ENCODE measurements at regions not wholly inside any gene's neighbourhood (a gene's known extent, or its start where the extent isn't known, plus 50 kb on each side); places are given as distances from the start of the nearest gene placed in this dataset.

DNA sequence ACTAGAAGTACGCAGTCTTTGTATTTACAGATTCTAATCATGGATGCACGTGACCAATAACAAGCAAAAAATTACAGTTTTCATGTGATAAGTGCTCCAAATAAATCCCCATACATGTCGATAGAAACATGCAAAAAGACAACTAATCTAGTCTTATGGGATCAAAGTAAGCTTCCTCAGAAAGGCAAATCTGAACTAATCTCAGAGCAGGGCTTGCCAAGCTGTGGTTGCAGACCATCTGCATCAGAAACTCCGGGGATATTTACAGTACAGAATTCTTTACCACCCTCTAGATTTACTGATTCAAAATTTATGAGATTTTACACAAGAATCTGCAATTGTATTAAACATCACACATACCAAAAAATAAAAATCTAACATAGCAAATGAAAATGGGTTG, 1435.5 kb downstream of the MRPL39 start:
- no peak overlapping the region for H3K4me3 ChIP-seq (ENCODE audit: low read depth, low read length)
- no peaks in the 10 kb centered on the region for H3K36me3 ChIP-seq (ENCODE audit: control insufficient read depth, insufficient read depth, low read length)
- no peak overlapping the region for H3K9ac ChIP-seq (ENCODE audit: low read depth, low read length)
- no peaks in the 10 kb centered on the region for H3K27me3 ChIP-seq (ENCODE audit: control insufficient read depth, insufficient read depth, low read length)
- H3K9me3 ChIP-seq (ENCODE audit: control insufficient read depth, insufficient read depth, low read length) = peaks cover 15% of the 10 kb centered on the region
- no peaks in the 10 kb centered on the region for H3K4me1 ChIP-seq (ENCODE audit: control insufficient read depth, insufficient read depth, low read length)

DNA sequence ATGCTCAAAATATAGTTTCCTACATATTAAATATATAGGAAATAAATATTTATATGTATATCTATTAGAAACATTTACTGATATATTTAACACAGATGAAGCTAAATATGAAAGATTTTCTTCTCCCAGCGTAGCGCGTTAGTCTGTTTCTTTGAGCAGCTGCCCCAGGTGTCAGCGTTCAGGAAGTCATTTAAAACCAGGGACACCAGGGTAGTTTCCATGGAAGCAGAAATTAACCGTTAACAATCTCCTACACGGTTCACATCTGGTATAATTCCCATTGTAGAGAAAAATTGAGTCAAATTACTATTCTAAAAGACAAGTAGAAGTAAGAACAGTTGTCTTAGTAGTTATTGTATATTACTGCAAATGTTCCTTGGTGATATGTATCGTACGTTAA, 1443.7 kb downstream of the MRPL39 start:
- no peaks in the 10 kb centered on the region for H3K27me3 ChIP-seq (ENCODE audit: control insufficient read depth, insufficient read depth, low read length)
- no peak overlapping the region for H3K4me3 ChIP-seq (ENCODE audit: low read depth, low read length)
- H3K36me3 ChIP-seq (ENCODE audit: control insufficient read depth, insufficient read depth, low read length) = no peaks in the 10 kb centered on the region
- no peaks in the 10 kb centered on the region for H3K4me1 ChIP-seq (ENCODE audit: control insufficient read depth, insufficient read depth, low read length)
- peaks cover 4% of the 10 kb centered on the region for H3K9me3 ChIP-seq (ENCODE audit: control insufficient read depth, insufficient read depth, low read length)
- no peak overlapping the region for H3K9ac ChIP-seq (ENCODE audit: low read depth, low read length)

DNA sequence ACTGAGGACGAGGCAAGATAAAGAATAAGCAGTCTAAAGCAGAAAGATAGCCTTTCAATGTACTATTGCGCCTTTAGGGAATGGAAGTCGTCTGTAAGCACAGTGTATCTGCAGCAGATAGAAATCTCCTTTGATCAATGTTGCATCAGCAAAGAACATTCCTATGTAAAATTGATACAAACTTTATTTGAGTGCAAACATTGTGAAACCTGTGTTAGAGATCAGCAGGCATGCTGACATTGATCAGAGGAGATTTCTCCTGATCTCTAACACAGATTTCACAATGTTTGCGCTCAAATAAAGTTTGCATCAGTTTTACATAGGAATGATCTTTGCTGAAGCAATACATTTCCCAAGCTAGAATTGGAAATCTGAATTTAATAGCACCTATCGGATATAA, 1446.8 kb downstream of the MRPL39 start:
- H3K4me1 ChIP-seq (ENCODE audit: control insufficient read depth, insufficient read depth, low read length) = no peaks in the 10 kb centered on the region
- H3K36me3 ChIP-seq (ENCODE audit: control insufficient read depth, insufficient read depth, low read length) = no peaks in the 10 kb centered on the region
- no peaks in the 10 kb centered on the region for H3K27me3 ChIP-seq (ENCODE audit: control insufficient read depth, insufficient read depth, low read length)
- H3K9me3 ChIP-seq (ENCODE audit: control insufficient read depth, insufficient read depth, low read length) = peaks cover 10% of the 10 kb centered on the region
- no peak overlapping the region for H3K9ac ChIP-seq (ENCODE audit: low read depth, low read length)
- no peak overlapping the region for H3K4me3 ChIP-seq (ENCODE audit: low read depth, low read length)

DNA sequence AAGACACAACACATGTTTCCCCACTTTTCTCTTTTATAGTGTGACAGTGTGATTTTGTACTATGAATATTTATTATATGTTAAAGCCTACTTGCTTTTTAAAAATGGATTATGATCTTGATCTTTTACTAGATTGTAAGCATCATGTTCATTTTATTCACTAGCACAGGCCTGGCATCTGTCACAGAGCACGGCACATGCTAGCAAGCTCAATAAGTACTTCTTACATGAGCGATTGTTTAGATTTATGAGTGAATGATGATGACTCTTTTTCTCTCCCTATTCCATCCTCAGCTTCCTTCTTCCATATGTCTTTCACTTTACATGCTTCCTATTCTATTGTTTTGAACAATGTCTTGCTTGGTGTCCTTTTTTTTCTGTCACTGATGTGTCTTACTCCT, 1454.1 kb downstream of the MRPL39 start:
- Histone ChIP-seq H3K4me1 (ENCODE audit: control insufficient read depth, insufficient read depth, low read length) (no peaks in the 10 kb centered on the region), H3K4me3 (ENCODE audit: low read depth, low read length) (no peak overlapping the region), H3K27me3 (ENCODE audit: control insufficient read depth, insufficient read depth, low read length) (no peaks in the 10 kb centered on the region), H3K9me3 (ENCODE audit: control insufficient read depth, insufficient read depth, low read length) (peaks cover 21% of the 10 kb centered on the region), H3K9ac (ENCODE audit: low read depth, low read length) (no peak overlapping the region), H3K36me3 (ENCODE audit: control insufficient read depth, insufficient read depth, low read length) (no peaks in the 10 kb centered on the region)

DNA sequence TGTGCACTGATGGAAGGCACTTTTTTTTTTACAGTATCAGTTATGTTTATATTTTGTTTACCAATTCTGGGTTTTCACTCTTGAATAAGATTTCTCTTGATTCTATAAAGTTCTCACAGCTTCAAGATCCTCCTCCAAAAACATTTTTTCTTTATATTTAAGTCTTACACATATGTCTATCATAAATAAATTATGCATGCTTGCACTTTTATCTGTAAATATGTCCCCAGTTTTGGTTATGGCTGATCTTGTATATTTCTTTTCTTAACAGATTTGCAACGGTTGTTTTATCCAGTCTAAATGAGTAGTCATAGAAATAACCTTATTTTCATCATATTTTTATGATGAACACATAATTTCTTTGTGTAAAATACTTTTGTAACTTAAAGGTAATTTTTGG, 1456.5 kb downstream of the MRPL39 start:
- no peak overlapping the region for H3K9ac ChIP-seq (ENCODE audit: low read depth, low read length)
- no peaks in the 10 kb centered on the region for H3K36me3 ChIP-seq (ENCODE audit: control insufficient read depth, insufficient read depth, low read length)
- H3K4me3 ChIP-seq (ENCODE audit: low read depth, low read length) = no peak overlapping the region
- H3K4me1 ChIP-seq (ENCODE audit: control insufficient read depth, insufficient read depth, low read length) = no peaks in the 10 kb centered on the region
- H3K27me3 ChIP-seq (ENCODE audit: control insufficient read depth, insufficient read depth, low read length) = no peaks in the 10 kb centered on the region
- H3K9me3 ChIP-seq (ENCODE audit: control insufficient read depth, insufficient read depth, low read length) = peaks cover 17% of the 10 kb centered on the region

DNA sequence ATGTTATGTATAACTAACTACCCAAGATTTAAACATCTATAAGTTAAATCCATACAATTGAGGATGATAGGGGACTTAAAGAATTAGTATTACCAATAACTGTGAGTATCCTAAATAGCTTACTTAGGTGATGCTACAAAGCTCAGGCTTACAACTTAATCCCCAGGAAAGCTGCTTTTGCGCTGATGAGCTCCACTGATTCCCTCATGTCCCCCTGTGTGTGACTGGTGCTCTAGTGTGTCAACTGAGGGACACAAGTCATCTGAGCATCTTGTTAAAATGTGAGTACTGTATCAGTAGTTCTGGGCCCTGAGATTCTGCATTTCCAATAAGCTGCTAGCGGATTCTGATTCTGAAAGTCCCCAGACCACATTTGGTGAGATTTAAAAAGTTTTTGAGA, 1458.8 kb downstream of the MRPL39 start:
- H3K27me3 ChIP-seq (ENCODE audit: control insufficient read depth, insufficient read depth, low read length) = no peaks in the 10 kb centered on the region
- no peak overlapping the region for H3K9ac ChIP-seq (ENCODE audit: low read depth, low read length)
- no peak overlapping the region for H3K4me3 ChIP-seq (ENCODE audit: low read depth, low read length)
- peaks cover 17% of the 10 kb centered on the region for H3K9me3 ChIP-seq (ENCODE audit: control insufficient read depth, insufficient read depth, low read length)
- H3K36me3 ChIP-seq (ENCODE audit: control insufficient read depth, insufficient read depth, low read length) = no peaks in the 10 kb centered on the region
- H3K4me1 ChIP-seq (ENCODE audit: control insufficient read depth, insufficient read depth, low read length) = no peaks in the 10 kb centered on the region

DNA sequence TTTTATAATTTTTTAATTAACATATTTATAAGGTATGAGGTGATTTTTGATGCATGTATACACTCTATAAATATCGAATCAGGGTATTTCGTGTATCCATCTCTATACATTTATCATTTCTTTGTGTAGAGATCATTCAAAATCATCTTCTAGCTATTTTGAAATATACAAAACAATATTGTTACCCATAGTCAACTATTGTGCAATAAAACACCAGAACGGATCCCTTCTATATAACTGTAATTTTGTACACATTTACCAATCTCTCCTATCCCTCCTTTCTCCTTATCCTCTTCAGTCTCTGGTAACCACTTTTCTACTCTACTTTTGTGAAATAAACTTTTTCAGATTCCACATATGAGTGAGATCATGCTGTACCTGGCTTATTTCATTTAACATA, 1459.6 kb downstream of the MRPL39 start:
- Histone ChIP-seq H3K4me1 (ENCODE audit: control insufficient read depth, insufficient read depth, low read length) (no peaks in the 10 kb centered on the region), H3K27me3 (ENCODE audit: control insufficient read depth, insufficient read depth, low read length) (no peaks in the 10 kb centered on the region), H3K9me3 (ENCODE audit: control insufficient read depth, insufficient read depth, low read length) (peaks cover 17% of the 10 kb centered on the region), H3K4me3 (ENCODE audit: low read depth, low read length) (no peak overlapping the region), H3K9ac (ENCODE audit: low read depth, low read length) (no peak overlapping the region), H3K36me3 (ENCODE audit: control insufficient read depth, insufficient read depth, low read length) (no peaks in the 10 kb centered on the region)

DNA sequence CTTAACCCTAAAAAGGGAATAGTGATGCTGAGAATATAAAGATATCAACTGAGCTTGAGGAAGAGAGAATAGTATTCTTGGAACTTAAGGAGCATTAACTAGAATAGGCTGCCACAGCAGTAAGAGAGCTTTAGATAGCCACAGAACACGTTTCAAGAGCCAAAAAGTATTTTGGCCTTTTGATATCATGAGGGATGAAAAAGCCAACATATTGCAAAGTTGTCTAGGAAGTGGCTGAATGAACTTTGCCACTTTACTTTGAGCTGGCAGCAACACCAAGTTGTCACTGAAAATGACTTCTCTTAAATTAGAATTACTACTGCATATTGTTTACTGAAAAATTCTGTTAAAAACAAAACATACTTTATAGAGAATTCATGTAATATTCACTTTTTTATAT, 1476.2 kb downstream of the MRPL39 start:
- no peaks in the 10 kb centered on the region for H3K27me3 ChIP-seq (ENCODE audit: control insufficient read depth, insufficient read depth, low read length)
- H3K36me3 ChIP-seq (ENCODE audit: control insufficient read depth, insufficient read depth, low read length) = no peaks in the 10 kb centered on the region
- H3K9ac ChIP-seq (ENCODE audit: low read depth, low read length) = no peak overlapping the region
- no peak overlapping the region for H3K4me3 ChIP-seq (ENCODE audit: low read depth, low read length)
- no peaks in the 10 kb centered on the region for H3K4me1 ChIP-seq (ENCODE audit: control insufficient read depth, insufficient read depth, low read length)
- H3K9me3 ChIP-seq (ENCODE audit: control insufficient read depth, insufficient read depth, low read length) = peaks cover 16% of the 10 kb centered on the region

DNA sequence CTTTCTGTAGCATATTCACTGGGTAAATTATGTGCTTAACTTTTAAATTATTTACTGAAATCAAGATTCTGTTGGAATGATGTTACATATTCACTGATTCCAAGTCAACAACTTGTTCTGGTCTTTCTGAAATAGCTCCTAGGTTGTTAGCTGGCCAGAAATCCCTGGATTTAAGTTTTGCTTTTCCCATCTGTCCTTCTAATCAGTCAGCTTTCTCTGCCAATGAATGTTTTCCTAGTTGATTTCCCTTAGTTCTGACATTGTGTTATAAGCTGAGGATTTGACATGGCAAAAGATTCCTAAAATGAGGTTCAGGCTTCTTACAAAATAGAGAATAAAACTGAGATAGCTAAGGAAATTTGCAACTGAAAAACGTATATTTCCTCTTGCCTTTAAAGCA, 1479.6 kb downstream of the MRPL39 start:
- peaks cover 4% of the 10 kb centered on the region for H3K9me3 ChIP-seq (ENCODE audit: control insufficient read depth, insufficient read depth, low read length)

DNA sequence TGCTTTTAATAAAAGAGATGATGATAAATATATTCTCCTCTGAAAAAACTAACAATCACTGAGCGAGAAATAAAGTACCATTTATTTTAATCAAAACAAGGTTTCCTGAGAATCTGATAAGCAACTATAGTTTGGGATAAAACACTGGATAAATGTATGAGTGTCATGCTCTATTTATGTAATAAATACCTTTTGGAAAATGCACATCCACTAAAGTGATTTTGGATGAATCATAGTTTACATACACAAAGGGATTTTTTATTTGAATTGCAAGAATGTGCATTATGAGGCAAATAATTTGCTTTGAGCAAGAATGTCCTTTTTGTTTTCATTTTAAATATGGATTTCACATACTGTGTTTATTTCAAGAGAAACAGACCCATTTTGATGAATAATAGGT, 1483.5 kb downstream of the MRPL39 start:
- peaks cover 11% of the 10 kb centered on the region for H3K9me3 ChIP-seq (ENCODE audit: control insufficient read depth, insufficient read depth, low read length)
- no peaks in the 10 kb centered on the region for H3K4me1 ChIP-seq (ENCODE audit: control insufficient read depth, insufficient read depth, low read length)

More for the DNA sequence above, 1479.6 kb downstream of the MRPL39 start:
- Histone ChIP-seq H3K36me3 (ENCODE audit: control insufficient read depth, insufficient read depth, low read length) (no peaks in the 10 kb centered on the region), H3K27me3 (ENCODE audit: control insufficient read depth, insufficient read depth, low read length) (no peaks in the 10 kb centered on the region), H3K9ac (ENCODE audit: low read depth, low read length) (no peak overlapping the region), H3K4me3 (ENCODE audit: low read depth, low read length) (no peak overlapping the region), H3K4me1 (ENCODE audit: control insufficient read depth, insufficient read depth, low read length) (no peaks in the 10 kb centered on the region)

DNA sequence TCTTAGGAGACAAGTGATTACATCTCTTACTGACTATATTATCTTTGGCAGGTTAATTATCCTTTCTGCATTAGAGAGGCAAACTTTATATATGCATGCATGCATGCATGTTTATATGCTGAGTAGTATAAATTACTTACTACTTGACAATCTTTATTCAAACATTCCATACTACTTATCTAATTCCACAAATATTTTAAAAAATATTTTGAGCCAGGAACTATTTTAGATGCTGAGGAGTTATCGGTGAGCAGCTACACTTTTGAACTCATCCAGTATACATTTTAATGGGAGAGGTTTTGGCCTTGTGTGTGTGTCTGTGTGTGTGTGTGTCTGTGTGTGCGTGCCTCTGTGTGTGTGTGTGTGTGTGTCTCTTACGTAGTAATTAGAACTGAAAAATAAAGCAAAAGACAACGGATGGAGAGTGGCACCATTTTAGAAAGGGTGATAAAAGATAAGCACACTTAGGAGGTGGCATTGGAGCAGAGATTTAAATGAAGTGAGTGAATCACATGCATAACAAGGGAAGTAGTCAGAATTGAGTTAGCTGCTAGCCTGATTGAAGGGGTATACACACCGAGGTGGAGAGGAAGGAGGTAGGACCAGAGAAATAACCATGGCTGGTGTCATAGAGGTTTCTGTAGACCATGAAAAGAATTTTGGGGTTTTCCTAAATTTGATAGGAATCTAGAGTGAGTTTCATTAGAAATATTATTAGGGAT, 1488.4 kb downstream of the MRPL39 start:
- H3K4me1 ChIP-seq (ENCODE audit: control insufficient read depth, insufficient read depth, low read length) = no peaks in the 10 kb centered on the region
- H3K36me3 ChIP-seq (ENCODE audit: control insufficient read depth, insufficient read depth, low read length) = no peaks in the 10 kb centered on the region
- peaks cover 16% of the 10 kb centered on the region for H3K9me3 ChIP-seq (ENCODE audit: control insufficient read depth, insufficient read depth, low read length)
- H3K27me3 ChIP-seq (ENCODE audit: control insufficient read depth, insufficient read depth, low read length) = no peaks in the 10 kb centered on the region
- H3K4me3 ChIP-seq (ENCODE audit: low read depth, low read length) = no peak overlapping the region
- no peak overlapping the region for H3K9ac ChIP-seq (ENCODE audit: low read depth, low read length)

More for the DNA sequence above, 1483.5 kb downstream of the MRPL39 start:
- H3K36me3 ChIP-seq (ENCODE audit: control insufficient read depth, insufficient read depth, low read length) = no peaks in the 10 kb centered on the region
- no peak overlapping the region for H3K9ac ChIP-seq (ENCODE audit: low read depth, low read length)
- H3K4me3 ChIP-seq (ENCODE audit: low read depth, low read length) = no peak overlapping the region
- H3K27me3 ChIP-seq (ENCODE audit: control insufficient read depth, insufficient read depth, low read length) = no peaks in the 10 kb centered on the region

DNA sequence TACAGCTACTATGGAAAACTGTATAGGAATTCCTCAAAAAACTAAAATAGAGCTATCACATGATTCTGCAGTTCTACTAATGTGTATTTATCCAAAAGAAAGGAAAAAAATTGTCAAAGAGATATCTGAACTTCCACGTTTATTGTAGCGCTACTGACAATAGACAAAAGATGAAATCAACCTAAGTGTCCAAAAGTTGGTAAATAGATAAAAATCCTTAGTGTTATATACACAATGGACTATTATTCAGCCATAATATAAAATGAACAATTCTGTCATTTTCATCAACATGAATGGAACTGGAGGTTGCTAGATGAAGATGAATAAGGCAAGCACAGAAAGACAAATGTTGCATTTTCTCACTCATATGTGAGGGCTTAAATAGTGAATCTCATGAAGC, 1492.1 kb downstream of the MRPL39 start:
- no peak overlapping the region for H3K4me3 ChIP-seq (ENCODE audit: low read depth, low read length)
- no peaks in the 10 kb centered on the region for H3K4me1 ChIP-seq (ENCODE audit: control insufficient read depth, insufficient read depth, low read length)
- H3K9me3 ChIP-seq (ENCODE audit: control insufficient read depth, insufficient read depth, low read length) = peaks cover 15% of the 10 kb centered on the region
- H3K27me3 ChIP-seq (ENCODE audit: control insufficient read depth, insufficient read depth, low read length) = no peaks in the 10 kb centered on the region
- no peak overlapping the region for H3K9ac ChIP-seq (ENCODE audit: low read depth, low read length)
- no peaks in the 10 kb centered on the region for H3K36me3 ChIP-seq (ENCODE audit: control insufficient read depth, insufficient read depth, low read length)
